Left kidney (tissue), 1 donor: ENCODE measurements at regions not wholly inside any gene's neighbourhood (a gene's known extent, or its start where the extent isn't known, plus 50 kb on each side); places are given as distances from the start of the nearest gene placed in this dataset.
"Not testable (repeated sequence)": the region's sequence is repeated elsewhere in the genome, so short reads cannot be mapped to it uniquely, and the experiment has no call there.

Experiments used
- DNase-seq: peaks from one replicate; pipeline ENCODE4 v3.0.0-alpha.2; 2013

GRCh38 chr13:63305641-63306133 lies 1890.0 kb upstream of the PCDH20 start:
- DNase-seq = no peak

DNA sequence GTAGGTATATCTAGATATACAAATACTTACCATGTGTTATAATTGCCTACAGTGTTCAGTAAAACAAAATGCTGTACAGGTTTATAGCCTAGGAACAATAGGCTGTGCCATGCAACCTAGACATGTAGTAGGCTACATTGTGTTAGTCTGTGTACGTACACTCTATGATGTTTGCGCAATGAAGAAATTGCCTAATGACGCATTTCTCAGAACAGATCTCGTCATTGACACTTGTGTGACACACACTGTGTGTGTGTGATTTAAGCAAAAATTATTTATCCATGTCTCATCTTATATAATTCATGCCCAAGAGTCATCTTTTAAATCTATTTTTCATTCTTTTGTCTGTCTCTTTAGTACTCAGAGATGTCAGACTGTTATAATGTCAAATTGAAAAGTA lies 1888.8 kb upstream of the PCDH20 start:
- no peak for DNase-seq

DNA sequence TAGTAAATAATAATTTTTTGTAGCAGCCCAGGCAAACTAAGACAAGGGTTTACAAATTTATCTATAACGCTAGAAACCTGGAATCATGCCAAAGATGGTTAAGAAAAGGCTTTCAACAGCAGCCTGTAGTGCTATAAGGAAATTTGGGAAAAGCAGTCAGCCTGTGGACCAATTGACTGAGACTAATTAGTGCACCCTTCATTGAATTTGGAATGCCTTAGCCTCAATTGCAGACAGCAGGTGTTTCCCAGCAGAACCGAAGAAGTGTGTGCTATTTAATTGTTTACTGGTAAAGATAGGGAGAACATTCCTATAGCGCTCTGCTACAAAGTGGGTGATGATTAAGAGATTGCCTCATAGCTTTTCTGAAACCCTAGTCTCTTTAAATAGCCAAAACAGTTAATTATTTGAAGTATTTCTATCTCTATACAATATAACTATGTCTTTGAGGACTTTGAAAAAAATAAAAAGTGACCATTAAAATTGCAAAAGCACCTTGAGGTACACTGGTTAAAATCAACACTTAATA lies 1884.3 kb upstream of the PCDH20 start:
- DNase-seq = peak; percentile 2

DNA sequence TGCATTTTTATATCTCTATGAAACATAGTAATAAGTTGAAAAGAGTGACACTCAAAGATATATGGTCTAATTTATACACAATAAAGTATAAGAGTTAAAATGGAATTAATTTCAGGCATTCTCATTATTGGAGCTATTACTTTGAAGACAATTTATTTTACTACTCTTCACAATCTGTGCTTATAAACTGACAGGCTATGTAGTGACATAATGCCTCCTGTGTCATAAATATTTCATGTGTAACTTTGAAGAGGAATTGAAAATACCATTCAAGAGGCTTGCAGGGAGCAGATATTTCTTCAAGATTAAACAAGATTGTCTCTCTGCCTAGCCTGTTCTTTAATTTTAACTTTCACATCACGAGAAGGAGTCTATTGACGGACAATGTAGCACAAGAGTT lies 1881.5 kb upstream of the PCDH20 start:
- DNase-seq = no peak

DNA sequence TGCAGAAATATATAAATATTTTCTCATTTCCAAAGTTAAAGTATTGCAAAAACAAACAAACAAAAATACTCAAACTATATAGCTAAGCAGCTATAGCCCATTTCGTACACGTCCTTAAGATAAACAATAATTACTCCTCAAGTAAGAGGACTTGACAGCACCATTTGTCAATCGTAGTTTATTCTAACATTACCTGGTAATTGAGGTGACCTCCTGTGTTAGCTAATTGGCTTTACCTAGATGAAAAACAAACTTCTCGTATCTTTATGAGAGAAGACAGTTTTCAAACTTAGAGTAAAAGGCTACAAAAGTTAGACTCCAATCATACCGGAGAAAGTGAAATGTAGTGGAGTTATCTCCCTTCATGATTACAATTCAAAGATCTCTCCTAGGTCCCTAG lies 1876.1 kb upstream of the PCDH20 start:
- no peak for DNase-seq

GRCh38 chr13:63288576-63288975 lies 1872.9 kb upstream of the PCDH20 start:
- DNase-seq = no peak

DNA sequence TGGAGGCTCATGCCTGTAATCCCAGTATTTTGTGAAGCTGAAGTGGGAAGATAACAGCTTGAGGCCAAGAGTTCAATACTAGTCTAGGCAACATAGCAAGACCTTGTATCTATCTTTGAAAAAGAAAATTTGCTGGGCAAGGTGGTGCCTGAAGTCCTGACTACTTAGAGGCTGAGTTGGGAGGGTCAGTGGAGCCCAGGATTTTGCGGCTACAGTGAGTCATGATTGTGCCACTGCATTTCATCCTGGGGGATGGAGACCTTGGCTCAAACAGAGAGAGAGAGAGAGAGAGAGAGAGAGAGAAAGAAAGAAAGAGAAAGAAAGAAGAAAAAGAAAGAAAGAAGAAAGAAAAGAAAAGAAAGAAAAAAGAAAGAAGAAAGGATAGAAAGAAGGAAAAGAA lies 1872.3 kb upstream of the PCDH20 start:
- DNase-seq = no peak

- DNase-seq = no peak
Measured at GRCh38 chr13:63285426-63285825, 1869.8 kb upstream of the PCDH20 start.

GRCh38 chr13:63279136-63279535 lies 1863.5 kb upstream of the PCDH20 start:
- DNase-seq = no peak

DNA sequence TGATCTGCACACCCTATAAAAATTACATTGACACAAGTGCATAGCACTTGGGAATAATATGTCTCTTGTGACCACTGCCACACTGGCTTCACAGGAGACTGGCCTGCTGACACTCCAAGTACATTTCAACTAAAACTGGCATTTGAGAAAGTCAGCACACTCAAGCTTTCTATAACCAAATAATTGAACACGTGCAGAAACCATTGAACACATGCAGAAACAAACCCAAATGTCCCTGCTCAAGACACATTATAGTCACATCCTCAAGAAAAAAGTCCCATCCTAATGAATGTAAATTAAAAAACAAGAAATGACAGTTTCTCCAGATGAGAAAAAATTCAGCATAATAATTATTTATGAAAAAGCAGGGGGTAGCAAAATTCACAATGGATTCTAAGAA lies 1859.1 kb upstream of the PCDH20 start:
- no peak for DNase-seq

DNA sequence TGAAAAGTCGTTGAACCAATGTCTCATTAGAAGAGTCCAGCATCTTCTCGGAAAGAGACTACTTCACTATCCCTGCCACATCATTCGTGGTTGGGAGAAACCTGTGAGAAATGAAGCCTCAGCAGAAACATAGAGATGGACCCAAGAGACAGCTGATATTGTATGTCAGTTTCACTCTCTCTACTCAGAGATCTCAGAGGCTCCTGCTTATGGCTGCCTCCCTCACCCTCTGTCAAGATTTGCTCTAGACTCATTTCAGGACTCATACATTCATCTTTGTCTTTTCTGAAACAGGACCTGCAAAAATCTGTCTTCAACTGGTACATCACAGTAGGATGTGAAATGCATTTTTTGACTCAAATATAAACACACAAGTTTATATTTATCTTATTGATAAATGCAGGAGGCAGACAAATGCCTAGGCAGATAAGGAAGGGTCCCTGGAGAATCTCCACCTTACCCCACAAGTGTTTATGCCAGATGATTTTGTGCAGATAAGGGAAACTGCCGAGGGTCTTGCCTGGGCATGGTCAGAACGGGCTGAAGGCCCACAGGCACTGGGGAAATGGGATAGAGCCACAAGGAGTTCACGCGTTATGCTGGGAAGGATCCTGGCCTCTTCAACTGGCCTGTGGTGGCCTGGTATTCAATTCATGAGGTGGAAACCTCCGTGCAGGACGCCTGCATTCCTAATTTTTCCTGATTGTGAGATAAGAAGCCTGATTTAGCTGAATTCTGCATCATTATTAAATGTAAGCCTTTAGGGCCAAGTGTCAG lies 1834.0 kb upstream of the PCDH20 start:
- DNase-seq = no peak

GRCh38 chr13:63236667-63237396 lies 1821.2 kb upstream of the PCDH20 start:
- DNase-seq = not testable (repeated sequence)

- DNase-seq = not testable (repeated sequence)
Measured at GRCh38 chr13:63218596-63218995, 1802.9 kb upstream of the PCDH20 start.

DNA sequence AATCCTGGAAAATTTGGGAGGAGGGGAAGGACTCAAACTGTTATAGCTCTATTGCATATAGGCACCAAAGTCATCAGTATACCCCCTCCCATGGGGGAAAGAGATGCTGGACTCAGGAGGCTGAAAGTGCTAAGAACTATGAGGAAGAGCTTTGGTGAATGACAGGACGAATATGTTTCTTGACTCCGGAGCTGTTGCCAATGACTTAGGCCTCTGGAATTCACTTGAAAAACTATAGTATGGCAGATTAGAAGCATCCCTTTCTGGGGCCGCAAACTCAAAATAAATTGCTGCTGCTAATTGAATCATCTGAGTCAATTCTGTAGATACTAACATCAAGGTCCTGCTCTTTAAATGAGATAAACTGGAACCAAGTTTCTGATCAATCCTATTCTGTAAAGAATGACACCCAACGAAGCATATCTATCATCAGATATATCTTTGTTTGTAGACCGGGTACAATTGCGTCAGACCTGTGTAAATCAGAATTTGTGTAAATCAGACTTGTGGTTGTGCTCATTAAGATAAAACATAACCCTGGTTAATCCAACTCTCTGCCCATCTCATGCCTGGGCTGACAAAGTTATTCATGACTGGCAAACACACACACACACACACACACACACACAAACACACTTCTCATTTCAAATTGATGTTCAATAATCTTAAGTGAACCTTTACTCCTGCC lies 1793.8 kb upstream of the PCDH20 start:
- no peak for DNase-seq

DNA sequence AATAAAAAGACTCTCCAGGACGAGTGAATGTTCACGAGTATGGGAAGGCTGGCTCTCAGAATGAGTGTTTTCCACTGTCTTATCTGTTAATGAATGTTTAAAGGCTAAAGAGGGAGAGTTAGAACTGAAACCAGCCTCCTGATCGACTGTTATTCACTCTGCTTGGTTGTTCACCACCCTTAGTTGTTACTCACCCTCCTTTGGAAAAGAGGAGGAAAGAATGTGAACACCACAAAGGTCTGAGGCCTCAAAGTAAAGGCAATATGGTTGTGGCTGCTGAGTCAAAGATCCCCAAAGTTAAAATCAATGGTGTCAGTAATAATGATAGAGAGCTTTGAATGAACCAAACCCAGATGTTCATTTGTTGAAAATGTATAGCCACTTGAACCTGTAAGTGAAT lies 1793.2 kb upstream of the PCDH20 start:
- no peak for DNase-seq

GRCh38 chr13:63206461-63206860 lies 1790.8 kb upstream of the PCDH20 start:
- no peak for DNase-seq

GRCh38 chr13:63201493-63201892 lies 1785.8 kb upstream of the PCDH20 start:
- DNase-seq = no peak

DNA sequence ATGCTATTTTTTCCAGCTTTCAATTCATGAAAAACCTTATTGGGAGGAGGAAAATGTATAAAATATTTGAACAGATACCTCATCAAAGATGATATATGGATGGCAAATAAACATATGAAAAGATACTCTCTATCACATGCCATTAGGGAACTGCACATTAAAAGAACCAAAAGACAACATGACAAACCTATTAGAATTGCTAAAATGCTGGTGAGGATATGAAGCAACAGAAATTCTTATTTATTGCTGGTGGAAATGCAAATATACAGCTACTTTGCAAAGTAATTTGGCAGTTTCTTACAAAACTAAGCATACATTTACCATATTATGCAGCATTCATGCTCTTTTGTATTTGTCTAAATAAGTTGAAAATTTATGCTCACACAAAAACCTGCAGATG lies 1783.9 kb upstream of the PCDH20 start:
- no peak for DNase-seq

GRCh38 chr13:63198071-63198470 lies 1782.4 kb upstream of the PCDH20 start:
- DNase-seq = no peak

DNA sequence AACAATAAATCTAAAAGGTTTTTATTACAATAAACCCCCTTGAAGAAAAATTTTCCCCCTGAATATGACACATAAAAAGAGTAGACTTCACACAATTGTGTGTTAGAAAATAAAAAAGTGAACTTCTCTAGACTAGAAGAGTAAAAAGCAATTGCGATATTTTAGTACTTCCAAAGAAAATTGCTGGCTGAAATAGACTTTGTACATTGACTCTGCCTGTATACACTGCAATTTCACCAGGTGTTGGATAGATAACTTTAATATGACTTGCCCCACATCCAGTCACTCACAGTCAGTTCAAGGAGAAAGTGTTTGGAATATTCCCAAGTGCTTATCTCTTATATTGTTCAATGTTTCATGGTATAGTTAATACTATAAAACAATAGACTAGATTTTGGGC lies 1780.1 kb upstream of the PCDH20 start:
- no peak for DNase-seq

DNA sequence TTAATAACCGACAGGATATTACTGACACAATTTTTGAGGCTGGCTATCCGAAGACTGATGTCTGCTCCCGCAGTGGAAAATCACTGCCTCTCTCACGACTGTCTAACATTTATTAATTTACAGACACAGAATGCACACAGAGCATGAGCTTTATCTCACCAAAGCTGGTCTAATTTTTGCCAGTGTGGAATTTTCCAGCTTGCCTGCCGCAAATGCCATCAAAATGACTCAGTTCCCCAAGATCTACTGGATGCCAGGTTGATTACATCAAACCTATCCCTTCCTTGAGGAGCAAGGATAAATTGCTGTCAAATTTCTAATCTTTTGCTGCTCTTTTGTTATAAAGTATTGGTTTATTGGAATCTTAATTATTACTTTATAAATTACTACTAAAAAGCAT lies 1775.1 kb upstream of the PCDH20 start:
- no peak for DNase-seq

DNA sequence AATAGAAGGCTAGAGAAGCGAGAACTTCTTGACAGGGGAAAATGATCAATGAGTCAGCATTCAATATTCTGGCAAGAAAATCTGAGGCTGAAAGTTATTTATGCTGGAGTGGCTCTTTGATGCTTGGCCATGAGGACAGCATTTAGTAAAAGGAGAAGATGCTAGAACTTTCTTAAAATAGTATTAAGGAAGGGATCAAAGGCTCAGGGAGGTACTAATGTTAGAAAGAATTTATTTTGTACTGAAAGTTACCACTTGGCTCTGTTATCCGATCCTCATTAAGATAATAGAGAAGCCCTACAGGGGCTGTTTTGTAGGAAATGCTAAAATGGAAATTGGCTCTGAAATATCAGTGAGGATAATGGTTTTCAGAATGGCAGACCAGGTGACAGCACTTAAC lies 1774.6 kb upstream of the PCDH20 start:
- DNase-seq = no peak

DNA sequence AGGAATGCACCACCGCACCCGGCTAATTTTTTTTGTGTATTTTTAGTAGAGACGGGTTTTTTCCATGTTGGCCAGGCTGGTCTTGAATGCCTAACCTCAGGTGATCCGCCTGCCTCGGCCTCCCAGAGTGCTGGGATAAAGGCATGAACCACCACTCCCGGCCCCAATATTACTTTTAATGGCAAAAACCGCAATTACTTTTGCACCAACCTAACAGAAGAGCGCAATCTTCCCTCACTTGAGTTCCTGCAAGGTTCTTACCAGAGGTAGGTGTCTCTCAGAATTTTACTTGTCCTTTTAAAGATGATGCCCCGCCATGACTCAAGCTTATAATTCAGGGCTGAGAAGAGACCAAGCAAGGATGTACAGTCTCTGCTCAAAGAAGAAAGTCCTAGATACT lies 1774.1 kb upstream of the PCDH20 start:
- no peak for DNase-seq
